GM23338 (cell line): ENCODE measurements at regions not wholly inside any gene's neighbourhood (a gene's known extent, or its start where the extent isn't known, plus 50 kb on each side); places are given as distances from the start of the nearest gene placed in this dataset.

Experiments
- CREB1 ChIP-seq: fragments of 250-450 bp; sonication (Bioruptor Pico); IDR thresholded peaks from 2 replicates; pipeline ENCODE4 v1.5.0; 2020; ENCODE audit warnings: low read depth, mild to moderate bottlenecking, moderate library complexity
- CTCF ChIP-seq, 2 experiments: fragments of 200-600 bp in 1 of 2; sonication (generic) in 1 of 2; conservative IDR thresholded peaks; 2 replicates each; pipeline versions ENCODE4 v1.5.1 to v1.6.1; 2016 to 2017; ENCODE audit warnings: antibody characterized with exemption in 2 of 2, low read depth in 2 of 2, mild to moderate bottlenecking in 2 of 2, moderate library complexity in 1 of 2
- ETS1 ChIP-seq: IDR thresholded peaks from 2 replicates; pipeline ENCODE4 v1.6.1; 2016; ENCODE audit warnings: antibody characterized with exemption
- EZH2 ChIP-seq: fragments of 200-600 bp; sonication (generic); IDR thresholded peaks from one replicate; pipeline ENCODE4 v1.8.0; 2017; ENCODE audit warnings: antibody characterized with exemption, mild to moderate bottlenecking, low read depth; ENCODE audit not compliant: unreplicated experiment
- EZH2phosphoT487 ChIP-seq: fragments of 200-600 bp; sonication (generic); IDR thresholded peaks from one replicate; pipeline ENCODE4 v1.8.1; 2018; ENCODE audit warnings: antibody characterized with exemption; ENCODE audit not compliant: unreplicated experiment
- JUNB ChIP-seq: IDR thresholded peaks from one replicate; pipeline ENCODE4 v1.6.1; 2016; ENCODE audit warnings: antibody characterized with exemption; ENCODE audit not compliant: unreplicated experiment
- POLR2AphosphoS5 ChIP-seq: IDR thresholded peaks from 2 replicates; pipeline ENCODE4 v1.6.1; 2016; ENCODE audit warnings: antibody characterized with exemption, low read depth
- REST ChIP-seq: IDR thresholded peaks from one replicate; pipeline ENCODE4 v1.6.1; 2018; ENCODE audit warnings: antibody characterized with exemption; ENCODE audit not compliant: unreplicated experiment
- STAT1 ChIP-seq: IDR thresholded peaks from one replicate; pipeline ENCODE4 v1.6.1; 2016; ENCODE audit warnings: antibody characterized with exemption; ENCODE audit not compliant: unreplicated experiment
- ZNF331 ChIP-seq: fragments of 250-450 bp; sonication (Bioruptor Pico); IDR thresholded peaks from 2 replicates; pipeline ENCODE4 v1.5.0; 2020; ENCODE audit warnings: low read depth, mild to moderate bottlenecking, moderate library complexity

GRCh38 chr3:164806188-164806587 is 272.1 kb downstream of the SI start:
- TF ChIP-seq CTCF (conservative IDR thresholded peaks at IDR 0.05; ENCODE audit: low read depth in 2 of 2) (peak; percentile 39 to 54; a peak in 3 of 4 replicates), POLR2AphosphoS5 (no peak), EZH2phosphoT487 (no peak), ETS1 (no peak), EZH2 (no peak), CREB1 (CRISPR knock-in tag) (no peak), ZNF331 (CRISPR knock-in tag) (no peak), REST (no peak), JUNB (no peak), STAT1 (no peak)
